HG02981 (cell line): ENCODE measurements at regions not wholly inside any gene's neighbourhood (a gene's known extent, or its start where the extent isn't known, plus 50 kb on each side); places are given as distances from the start of the nearest gene placed in this dataset.
"Not testable (repeated sequence)": the region's sequence is repeated elsewhere in the genome, so short reads cannot be mapped to it uniquely, and the experiment has no call there.

Experiments
- ATAC-seq: cut with Tn5 transposase; IDR thresholded peaks from one replicate; pipeline ENCODE4 v1.9.1; 2021; ENCODE audit warnings: mild to moderate bottlenecking, moderate library complexity; ENCODE audit not compliant: unreplicated experiment

DNA sequence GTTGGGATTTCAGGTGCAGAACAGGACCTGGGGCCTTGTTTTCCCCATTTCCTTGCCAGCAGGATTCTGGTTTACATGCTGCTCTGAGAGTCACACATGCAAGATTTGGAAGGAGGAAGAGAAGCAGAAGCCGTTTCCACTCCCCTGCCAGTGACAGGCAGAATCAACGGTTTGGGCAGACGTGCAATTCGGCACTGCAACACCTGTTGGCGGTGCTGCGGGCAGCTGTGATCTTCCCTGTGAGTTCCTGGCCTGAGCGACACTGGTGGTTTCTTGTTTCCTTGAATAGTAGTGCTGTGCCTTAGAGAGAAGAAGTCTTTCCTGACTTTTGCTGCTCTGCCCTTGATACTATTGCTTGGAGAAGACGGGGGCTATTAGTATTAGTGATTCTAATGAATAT is 1126.2 kb downstream of the TYW1 start:
- ATAC-seq, result no peak

DNA sequence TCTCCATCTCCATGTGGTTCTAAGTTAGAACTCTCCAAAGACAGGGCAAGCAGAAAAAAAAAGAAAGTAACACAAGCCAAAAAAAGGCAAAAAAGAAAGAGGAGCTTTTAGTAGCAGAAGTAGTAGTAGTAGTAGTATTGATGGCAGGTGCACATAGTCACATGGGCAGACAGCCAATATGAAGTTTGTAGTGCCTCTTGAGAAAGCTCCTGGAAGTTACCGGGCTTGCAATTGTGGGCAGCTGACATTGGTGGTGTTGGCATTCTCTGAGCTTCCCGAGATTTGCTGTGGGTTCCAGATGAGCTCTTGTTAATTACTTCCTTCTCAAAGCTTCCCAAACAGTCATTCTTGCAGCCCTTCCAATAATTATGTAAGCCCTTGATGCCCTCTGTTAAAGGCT is 1128.5 kb downstream of the TYW1 start:
- no peak for ATAC-seq

DNA sequence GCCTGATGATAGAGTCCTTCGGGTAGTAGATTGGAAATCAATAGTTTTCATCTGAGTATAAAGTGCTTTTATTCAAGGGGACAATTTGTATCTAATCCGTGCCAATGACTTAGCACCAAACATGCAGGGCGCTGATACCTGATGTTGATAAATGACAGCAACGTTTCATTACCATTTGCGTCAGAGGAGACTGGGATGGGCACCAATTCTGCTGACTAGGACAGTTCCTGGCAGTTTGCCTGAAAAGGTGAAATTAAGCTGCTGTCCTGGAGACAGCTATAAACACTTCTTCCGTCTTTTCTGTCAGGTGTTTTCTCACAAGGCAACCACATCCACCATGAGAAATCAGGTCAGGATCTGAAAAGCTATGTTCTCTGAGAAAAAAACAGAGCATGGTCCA is 1136.4 kb downstream of the TYW1 start:
- ATAC-seq, result no peak

DNA sequence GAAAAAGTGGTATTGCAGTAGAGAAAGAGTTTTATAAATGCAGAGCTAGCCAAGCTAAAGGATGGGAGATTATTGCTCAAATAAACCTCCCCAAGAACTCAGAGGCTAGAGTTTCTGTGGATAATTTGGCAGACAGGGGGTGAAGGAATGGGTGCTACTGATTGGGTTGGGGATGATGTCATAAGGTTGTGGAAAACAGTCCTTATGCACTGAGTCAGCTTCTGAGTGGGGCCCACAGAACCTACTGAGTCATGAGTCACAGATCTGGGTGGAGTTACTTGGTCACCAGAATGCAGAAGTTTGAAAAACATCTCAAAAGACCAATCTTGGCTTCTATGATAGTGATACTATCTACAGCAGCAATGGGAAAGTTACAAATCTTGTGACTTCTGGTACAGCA is 1146.7 kb downstream of the TYW1 start:
- no peak for ATAC-seq

DNA sequence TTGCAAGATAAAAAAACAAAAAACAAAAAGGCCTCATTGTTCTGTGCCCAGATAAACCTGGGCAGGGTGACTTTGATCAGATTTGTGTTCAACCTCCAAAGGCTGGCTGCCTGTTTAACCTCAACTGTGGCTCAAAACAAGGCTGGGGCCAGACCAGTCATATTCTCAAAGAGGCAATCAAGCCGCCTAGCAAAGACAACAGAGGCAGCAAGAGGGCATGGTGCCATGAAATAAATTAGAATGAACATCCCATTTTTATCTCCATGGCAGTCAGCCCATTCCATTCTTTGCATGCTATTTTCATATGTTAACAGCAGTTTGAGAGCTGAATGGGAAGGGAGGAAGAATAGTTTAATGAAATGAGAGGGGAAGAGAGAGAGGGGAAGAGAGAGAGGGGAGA is 1150.3 kb downstream of the TYW1 start:
- no peak for ATAC-seq

DNA sequence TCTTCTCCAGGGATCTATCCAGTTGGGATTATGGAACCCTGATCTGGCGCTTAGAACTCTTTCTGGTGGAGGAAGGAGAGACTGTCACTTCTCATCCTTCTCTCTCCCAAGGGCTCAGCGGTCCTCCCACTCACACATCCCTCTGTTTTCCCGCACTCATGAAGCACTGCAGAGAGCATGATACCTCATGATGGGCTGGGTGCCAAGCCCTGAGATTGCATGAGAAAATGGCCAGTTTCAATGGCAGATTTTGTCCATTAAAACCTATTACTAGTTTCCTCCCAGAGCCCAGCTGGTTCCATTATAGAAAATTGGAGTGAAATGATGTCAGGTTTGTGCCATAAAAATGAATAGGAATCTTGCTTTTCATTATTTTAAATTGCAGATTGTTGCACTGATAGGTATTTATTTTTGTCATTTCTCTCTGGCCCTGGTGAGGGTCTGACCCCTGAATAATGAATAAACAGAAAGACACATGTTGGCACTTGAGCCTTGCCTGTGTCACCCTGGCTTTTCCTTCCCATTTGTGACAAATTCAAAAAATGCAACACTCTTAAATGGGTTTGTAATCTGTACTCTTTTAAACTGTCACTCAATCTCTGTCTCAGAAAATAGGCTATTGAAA is 1151.1 kb downstream of the TYW1 start:
- ATAC-seq, result no peak

DNA sequence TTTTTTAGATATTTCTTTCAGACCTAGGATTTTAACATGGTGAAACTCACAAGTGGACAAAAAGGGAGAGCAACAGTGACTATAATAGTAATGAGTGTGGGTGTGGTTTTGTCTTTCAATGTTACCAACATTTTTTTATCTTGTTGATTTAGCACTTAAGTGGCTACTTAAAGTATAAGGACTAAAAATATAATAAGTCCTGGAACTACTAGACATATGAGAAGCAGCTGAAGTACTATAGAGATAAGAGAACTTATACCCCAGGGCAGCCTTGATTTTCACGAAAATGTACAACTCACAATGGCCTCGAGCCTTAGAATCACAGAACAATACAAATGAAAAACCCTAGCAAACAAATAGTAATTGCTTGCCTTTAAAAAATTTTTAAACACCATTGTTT is 1151.8 kb downstream of the TYW1 start:
- ATAC-seq, result no peak

DNA sequence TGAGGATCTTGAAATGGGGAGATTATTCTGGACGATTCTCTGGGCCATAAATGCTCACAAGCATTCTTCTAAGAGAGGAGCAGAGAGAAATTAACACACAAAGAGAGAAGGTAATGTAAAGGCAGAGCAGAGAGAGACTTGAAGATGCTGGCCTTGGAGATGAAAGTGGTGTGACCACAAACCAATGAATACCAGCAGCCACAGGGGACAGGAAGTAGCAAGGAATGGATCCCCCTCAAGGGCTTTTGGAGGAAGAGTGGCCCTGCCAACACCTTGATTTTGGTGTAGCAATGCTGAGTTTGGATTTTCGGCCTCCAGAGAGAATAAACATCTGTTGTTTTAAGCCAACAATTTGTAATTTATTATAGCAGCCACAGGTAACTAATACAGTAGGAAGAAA is 1155.6 kb downstream of the TYW1 start:
- no peak for ATAC-seq

DNA sequence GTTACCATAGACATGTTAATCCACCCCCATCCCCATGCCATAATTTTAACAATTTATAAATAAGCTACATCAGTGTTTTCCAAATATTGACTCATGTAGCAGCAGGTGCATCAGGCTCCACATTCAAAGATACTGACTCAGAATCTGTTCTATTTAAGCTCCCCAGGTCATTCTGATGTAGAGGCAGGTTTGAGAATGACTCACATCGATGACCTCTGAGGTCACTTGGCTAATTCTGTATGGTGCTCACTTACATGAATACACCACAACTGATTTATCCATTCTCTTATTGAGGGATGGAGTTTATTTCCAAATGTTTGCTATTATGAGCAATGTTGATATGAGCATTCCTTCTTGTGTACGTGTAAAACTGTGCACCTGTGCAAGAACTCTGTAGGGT is 1159.0 kb downstream of the TYW1 start:
- ATAC-seq, result no peak

DNA sequence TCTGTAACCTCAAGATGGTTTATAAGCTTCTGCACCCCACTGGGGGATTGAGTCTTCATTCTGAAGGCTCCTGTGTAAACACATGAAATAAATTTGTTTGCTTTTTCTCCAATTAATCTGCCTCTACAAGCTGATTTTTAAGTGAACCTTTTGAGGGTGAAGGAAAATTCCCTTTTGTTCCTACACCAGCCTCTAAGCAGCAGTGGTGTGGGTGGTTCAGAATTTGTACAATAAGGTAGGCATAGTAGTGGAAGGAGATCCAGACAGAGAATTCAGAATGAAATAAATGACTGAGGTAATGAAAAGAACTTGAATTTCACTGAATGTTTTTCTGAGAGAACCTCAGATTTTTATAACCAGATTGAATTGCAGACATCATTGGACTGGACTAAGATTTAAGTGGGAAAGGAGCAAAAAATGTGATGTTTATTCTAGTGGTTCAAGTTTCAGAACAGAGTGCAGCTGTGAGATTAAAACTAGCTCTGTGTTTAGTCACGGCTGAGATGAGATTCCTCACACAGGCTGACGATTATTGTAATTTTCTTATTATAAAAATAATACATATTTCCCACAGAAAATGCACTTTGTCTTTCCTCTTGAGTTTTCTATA is 1162.2 kb downstream of the TYW1 start:
- ATAC-seq, result no peak

DNA sequence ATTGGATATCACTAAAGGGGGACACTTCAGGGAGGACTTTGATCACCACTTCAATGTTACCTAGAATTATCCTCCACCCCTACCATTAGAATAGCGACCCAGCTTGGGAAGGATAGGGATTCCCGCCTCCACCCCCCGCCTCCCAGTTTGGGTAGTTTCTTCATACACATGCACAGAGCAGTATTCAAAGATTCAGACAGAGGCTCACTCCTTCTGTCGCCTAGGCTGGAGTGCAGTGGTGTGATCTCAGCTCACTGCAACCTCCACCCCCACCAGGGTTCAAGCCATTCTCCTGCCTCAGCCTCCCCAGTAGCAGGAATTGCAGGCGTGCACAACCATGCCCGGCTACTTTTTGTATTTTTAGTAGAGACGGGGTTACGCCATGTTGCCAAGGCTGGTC is 1166.1 kb downstream of the TYW1 start:
- no peak for ATAC-seq

DNA sequence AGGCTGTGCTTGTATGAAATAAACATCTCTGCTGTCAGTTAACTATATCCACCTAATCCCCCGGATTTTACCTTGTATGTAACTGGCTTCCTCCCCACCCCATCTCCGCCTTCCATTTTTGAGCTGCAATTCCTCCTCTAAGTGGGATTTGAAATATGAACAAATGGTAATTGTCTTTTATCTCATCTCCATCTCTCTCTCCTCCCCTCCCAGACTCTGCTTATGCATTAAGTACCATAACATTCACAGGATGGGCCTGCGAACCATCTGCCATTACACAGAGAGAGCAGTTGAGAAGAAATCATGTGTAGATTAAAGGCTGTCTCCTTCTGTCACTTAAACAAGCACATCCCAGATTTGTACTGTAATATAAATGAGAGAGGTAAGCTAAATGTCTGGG is 1169.9 kb downstream of the TYW1 start:
- ATAC-seq, result no peak

DNA sequence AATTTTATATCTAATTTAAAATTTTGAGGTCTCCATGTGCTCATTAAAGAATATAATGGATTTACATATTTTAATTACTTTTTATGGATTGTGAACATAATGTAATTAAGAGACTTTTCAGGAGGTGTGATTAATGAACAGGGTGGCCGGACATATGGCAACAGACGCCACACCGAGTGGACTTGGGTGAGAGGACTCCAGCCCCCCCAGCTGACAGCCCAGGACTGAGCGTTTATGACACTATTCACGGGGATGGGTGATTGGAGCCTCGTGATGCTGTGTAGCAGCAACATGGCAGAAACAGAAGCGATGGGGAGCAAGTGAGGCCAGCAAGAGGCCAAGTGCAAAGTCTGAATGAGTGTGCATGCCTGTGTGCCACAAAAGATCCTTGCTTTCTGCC is 1176.9 kb downstream of the TYW1 start:
- ATAC-seq, result no peak

DNA sequence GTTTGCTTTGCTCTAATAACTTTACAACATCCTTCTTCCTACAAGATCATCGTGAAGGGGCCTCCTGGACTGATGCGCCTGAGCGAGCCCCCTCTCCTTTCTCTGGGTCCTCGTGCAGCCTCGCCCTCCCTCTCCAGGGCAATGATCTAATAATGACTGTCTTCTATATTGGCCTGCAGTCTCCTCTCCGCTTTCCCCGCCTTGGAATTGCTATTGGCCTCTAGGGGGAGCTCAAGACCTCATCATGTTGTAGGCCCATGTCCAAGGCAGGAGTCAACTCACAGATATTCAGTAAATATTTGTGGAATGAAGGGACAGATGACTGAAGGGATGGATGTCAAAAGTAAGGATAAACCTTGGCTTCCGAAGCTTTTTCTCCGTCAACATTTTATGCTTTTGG is 1180.3 kb downstream of the TYW1 start:
- ATAC-seq, result no peak

DNA sequence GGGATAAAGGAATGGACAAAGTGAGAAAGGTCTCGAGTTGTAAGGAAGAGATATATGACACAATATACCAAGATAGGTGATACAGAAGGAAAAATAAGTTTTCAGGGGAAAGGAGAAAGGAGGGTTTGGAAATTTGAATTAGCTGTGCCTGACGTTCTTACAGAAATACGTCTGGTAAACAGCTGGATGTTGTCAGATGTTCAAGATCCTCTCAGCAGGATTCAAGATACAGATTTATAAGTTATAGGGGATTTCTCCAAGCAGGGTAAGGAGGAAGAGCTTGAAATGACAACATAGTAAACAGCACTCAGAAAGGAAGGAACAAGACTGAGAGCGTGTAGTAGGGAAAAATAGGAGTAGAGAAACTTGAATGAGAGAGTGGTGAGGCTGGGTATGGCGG is 1184.1 kb downstream of the TYW1 start:
- ATAC-seq, result no peak

DNA sequence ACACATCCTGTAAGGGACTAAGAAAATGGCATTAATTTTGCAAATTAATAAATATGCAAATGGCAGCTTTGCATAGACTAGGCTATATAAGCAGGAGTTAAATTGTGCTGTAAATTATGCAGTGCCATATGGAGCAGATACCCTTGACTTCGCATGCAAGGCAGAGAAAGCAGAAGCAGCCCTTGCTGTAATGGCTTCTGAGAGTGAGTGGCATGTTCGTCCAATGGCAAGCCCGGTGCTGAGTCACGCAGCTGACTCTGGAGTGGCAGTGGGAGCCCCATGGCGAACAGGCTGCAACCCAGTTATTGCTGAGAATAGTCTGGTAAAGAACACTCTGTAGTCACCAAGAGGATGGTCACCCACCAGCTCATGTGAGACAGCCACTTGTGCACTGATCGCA is 1186.5 kb downstream of the TYW1 start:
- no peak for ATAC-seq

DNA sequence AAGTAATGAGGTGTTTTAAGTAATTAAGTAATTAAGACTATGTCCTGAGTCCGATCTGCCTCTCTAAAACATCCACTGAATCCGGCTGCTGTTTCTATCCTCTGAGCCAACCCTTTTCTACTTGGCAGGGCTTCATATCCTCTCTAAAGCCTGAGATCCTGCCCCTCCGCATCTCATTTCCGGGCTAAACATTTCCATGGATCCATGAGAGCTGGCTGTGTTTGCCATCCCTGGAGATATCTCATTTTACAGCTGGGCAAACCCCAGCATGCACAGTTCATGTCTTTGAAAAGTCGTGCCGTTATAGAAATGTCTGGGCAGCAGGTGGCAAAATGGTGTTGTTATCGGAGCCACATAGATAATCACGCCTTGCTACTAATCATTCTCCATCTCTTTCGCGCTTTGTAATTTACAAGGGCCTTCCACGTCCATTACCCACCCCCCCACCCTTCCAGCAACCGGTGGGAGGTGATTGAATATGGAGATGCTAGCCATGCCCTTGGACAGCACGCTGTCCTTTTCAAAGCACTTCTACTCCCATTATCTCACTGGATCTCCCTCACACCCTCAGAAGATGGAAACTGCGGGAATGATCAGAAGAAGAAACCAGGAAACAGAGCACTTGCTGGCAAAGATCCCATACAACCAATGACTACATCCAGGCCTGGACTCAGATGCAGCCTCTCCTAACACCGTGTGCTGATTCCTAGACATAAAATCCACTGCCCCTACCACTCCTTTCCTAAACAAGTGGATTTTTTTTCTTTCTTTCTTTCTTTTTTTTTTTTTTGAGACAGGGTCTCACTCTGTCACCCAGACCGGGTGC is 1189.2 kb downstream of the TYW1 start:
- no peak for ATAC-seq

DNA sequence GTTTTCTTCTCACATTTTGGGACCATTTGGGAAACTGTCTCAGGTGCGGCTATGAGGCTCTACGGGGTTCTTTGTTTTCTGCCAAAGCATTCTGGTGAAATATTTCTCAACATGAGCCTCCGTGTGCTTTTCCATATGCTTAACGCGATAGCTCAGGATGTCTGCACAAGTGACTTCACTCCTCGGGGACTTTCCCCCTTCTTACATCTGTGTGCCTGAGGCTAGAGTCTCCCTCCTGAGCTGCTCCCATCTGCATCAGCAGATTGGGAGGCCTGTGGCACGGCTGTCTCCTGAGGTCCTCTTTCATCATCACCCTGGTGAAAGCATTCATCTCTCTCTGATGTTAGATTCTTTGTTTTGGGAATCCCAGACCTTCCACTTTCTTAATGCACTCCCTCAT is 1190.9 kb downstream of the TYW1 start:
- ATAC-seq, result no peak

DNA sequence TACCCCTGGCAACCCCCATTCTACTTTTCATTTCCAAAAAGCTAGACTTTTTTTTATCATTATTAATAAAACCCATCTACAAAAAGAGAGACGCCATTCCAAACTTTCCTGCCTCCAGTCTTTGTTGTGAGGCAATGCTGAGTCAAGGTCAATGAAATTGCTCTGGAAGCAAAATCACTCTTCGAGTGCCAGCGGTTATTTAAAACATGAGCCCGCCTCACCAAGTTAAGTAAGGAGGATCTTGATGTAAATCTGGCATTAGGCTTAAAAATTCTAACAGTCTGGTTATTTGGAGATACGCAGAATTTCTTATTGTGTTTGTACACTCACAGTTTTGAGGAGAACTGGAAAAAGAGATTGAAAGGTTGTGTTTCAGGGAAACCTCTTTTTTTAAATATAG is 1196.3 kb downstream of the TYW1 start:
- ATAC-seq, result no peak

DNA sequence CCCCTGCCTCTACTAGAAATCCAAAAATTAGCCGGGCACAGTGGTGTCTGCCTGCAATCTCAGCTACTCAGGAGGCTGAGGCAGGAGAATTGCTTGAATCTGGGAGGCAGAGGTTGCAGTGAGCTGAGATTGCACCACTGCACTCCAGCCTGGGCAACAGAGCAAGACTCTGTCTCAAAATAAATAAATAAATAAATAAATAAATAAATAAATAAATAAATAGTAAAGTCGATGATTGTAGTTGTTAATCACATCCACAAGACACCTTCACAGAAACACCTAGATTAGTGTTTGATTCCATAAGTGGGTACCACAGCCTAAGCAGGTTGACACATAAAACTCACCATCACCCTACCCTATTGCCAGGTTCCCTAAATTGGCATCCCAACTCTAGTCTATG is 1199.0 kb downstream of the TYW1 start:
- not testable (repeated sequence) for ATAC-seq

DNA sequence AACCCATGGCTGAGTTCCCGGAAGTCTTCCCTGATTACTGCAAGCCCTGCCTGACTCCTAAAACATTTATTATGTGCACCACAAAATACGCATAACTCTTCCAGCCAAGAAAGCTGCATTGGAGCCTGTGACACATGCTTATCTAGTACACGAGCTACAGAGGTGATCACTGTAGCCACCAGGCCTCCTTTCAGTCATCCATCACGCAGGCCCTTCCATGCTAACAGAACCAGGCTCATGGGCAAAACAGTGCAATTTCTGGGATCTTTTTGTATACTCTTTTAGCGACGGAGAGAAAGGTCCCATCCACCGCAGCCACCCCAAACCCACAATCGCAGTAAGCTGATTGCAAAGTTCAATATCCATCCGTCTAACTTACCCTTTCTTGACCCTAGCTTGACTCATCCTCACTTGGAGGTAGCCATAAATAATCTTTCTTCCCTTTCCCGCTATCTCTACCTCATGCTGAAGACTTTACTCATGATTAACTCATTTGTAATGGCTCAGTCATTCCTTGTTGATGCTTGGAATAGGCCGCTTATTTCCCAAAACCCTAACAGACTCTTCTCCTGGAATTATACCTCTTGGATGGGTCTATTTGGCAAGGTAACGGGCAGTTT is 1203.5 kb downstream of the TYW1 start:
- no peak for ATAC-seq

DNA sequence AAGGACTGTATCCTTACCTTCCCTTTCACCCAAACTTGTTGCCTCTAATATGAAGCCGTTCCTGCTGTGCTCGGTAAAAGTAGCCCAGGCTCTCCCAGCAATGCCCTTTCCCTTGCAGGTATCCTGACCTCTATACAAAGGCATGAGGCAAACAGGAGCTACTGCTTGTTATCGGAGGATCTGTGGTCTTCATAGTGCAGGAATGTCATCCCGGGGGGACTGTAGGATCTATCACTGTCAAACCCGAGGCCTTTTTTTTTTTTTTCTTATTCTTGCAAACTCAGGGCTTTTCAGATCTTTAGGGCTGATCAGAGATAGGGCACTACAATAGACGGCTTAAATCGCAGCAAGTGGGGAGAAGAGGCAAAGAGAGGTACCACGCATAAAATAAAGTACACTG is 1206.6 kb downstream of the TYW1 start:
- no peak for ATAC-seq
